Suppressor macrophage treated with lipopolysaccharide for 1 hour (primary cell): ENCODE measurements at regions not wholly inside any gene's neighbourhood (a gene's known extent, or its start where the extent isn't known, plus 50 kb on each side); places are given as distances from the start of the nearest gene placed in this dataset.

Experiments used
- DNase-seq, 3 donors: peaks; one replicate each; pipeline ENCODE4 v3.0.0-alpha.2; 2020 to 2022

DNA sequence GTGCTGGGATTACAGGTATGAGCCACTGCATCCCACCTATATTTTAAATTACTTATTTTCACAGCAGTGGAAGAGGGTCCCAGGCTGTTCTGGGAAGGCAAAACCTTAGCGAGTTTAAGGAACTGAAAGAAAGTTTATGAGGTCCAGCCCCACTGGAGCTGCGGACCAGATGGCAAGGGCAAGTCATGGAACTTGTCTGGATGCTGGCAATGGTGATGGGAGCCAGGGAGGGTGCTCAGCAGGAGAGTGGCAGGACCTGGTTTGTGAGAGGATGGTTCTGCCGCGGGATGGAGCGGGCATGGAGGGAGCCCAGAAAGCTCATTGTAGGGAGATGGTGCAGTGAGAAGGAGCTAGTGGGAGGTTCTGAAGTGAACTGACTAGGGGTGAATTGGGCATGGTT, 50.6 kb upstream of the SLC45A1 start:
- DNase-seq: no peak

DNA sequence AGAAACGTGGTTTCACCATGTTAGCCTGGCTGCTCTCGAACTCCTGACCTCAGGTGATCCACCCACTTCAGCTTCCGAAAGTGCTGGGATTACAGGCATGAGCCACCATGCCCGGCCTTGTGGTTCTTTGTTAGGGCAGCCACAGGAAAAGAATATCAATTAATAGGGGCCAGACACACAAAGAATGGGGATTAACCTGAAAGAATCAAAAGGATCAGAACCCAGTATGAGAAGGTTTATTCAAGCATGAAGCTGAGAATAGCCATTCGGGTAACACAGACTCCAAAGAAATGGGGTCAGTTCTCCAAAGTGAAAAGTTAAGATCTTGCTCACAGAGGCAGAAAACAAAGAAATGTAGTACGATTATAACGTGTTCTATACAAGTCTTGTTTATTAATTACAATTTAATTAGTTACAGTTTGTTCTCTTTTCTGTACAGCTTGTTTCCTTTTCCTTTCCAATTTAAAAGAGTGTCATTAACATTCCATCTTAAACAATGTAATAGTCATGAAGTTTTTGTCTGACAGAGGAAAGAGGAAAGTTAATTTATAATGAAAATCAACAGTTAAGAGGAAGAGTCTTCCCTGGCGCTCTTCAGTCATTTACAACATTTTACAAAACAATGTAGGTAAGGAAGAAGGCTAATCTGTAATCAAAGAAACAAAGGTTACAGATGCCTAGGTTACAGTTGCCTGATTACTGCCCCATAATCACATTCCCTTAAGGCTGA, 51.3 kb upstream of the SLC45A1 start:
- no peak for DNase-seq

DNA sequence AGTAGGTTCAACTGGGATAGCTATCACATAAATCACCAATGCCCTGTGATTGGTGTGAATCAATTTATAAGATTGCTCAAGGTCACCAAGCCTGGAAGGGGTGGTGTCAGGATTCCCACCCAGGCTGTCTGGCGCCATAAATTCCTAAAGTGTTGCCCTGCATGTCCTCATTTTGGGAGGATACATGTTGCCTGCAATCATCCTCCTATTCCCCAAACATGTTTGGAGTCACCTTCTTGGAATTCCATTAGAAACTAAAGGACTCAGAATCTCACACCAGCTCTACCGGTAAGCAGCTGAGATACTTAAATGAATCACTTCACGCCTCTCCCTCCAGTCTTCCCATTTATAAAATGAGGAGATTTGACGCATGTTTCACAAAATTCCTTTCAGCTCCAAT, 54.1 kb upstream of the SLC45A1 start:
- no peak for DNase-seq

DNA sequence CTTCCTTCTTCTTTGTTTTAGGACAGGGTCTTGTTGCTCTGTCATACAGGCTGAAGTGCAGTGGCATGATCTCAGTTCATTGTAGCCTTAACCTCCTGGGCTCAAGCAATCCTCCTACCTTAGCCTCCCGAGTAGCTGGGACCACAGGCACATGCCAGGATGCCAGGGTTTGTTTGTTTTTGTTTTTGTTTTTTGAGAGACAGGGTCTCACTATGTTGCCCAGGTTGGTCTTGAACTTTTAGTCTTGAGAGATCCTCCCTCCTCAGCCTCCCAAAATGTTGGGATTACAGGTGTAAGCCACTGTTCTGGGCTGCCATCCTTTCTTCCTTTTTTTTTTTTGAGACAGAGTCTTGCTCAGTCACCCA, 56.5 kb upstream of the SLC45A1 start:
- DNase-seq: no peak

DNA sequence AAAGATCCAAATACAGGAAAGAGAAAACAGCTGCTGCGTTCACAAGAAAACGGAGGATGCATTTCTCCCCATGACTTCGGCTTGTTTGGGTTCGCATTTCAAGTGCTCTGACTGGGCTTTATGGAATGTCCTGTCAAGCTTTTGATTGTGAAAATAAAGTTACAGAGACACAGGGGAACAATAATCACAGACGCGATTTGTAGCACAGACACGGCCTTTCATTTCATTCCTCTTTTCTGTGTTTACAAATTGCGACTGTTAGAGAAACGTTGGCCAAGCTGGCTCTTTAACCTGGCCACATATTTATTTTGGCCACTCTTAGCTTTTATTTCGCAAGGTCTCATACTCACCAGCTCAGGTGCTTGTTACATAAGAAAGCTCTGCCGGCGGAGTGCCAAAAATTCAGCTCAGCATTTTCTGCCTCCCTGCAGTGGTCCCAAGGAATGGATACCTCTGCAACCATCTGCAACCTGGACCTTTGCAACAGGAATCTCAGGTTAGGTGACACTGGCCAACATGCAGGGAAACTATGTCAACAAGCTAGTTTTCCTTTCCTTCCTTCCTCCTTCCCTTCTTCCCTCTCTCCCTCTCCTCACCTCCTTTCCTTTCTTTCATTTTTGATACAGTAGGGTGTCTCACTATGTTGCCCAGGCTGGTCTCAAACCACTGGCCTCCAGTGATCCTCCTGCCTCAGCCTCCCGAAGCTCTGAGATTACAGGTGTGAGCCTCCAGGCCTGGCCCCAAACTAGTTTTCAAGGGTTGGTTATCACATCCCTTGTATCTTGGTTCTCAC, 58.2 kb upstream of the SLC45A1 start:
- no peak for DNase-seq

DNA sequence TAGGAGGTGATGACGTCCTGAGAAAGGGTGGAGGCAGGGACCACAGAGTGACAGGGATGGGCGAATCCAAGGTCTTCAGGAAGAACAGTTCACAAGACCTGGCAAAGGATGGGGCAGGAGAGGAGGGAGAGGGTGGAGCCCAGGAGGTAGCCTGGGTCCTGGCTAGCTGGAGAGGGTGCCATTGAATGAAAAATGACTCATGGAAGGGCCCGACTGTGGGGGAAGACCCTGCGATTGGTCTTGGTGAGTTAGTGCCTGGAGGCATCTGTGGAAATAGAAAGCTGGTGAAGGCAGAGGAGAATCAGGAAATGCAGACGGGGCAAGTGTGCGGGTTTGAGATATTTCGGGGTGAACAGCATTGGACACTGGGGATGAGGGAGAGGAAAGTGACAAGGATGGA, 60.3 kb upstream of the SLC45A1 start:
- DNase-seq: no peak

DNA sequence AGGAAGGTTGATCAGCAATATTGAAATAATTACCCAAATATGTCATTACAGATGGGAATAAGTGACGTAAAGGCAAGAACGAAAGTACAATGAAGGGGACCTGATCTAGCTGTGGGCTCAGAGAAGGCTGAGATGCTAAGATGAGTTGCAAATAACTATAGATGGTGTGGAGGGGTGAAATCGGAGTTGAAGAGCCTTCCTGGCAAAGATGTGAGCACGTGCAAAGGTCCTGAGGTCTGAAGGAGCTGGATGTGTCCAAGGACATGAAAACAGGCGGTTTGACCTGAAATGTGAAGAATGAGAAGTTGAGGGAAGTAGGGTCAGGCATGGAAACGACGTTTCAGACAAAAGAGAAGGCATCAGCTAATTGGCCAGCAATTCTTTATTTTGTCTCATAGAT, 61.6 kb upstream of the SLC45A1 start:
- DNase-seq: no peak

DNA sequence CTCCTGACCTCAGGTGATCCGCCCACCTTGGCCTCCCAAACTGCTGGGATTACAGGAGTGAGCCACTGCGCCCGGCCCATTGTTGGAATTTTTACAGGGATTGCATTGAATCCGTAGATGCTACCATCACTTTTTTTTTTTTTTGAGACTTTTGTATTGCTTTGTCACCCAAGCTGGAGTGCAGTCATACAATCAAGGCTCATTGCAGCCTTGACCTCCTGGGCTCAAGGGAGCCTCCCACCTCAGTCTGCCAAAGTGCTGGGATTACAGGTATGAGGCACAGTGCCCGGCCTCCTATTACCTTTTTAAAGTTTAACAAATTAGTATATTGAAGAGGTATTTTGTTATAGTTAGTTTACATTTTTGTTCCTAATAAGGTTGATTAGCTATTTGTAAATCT, 62.2 kb upstream of the SLC45A1 start:
- no peak for DNase-seq

DNA sequence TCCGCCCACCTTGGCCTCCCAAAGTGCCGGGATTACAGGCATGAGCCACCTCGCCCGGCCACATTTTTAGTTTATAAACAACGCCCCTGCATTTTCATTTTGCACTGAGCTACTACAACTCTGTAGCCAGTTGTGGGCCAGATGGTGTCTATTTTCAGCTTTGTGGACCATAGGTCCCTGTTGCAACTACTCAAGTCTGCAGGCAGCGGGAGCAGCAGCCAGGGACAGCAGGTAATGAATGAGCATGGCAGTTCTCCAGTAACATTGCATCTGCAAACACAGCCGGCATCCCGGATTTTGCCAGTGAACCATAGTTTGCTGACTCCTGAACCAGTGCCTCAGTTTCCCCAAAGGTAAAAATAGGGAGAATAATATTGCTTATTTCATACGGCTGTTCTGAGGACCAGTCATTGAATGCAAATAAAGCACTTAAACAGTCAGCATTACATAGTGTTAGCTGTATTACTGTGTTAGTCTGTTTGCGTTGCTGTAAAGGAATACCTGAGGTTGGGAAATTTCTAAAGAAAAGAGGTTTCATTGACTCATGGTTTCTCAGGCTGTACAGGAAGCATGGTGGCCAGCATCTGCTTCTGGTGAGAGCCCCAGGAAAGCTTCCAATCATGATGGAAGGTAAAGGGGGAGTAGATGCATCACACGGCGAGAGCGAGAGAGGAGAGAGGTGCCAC, 65.5 kb upstream of the SLC45A1 start:
- DNase-seq: no peak

DNA sequence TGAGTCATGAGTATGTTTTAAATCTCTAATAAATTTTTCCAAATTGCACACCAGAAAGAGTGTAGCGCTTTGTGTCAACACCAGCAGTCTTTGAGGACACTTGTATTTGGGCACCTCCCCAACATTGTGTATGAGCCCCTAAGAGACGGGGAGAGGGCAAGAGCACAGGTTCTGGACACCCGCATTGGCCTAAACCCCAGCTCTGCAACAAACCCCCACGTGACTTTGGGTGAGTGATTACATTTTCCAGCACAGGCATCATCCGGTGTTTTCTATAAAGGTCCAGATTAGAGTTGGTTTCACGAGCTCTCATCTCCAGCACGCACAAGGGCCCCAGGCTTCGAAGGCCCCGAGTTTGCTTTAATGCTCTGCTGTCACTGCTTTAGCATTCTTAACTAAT, 66.3 kb upstream of the SLC45A1 start:
- DNase-seq: no peak

DNA sequence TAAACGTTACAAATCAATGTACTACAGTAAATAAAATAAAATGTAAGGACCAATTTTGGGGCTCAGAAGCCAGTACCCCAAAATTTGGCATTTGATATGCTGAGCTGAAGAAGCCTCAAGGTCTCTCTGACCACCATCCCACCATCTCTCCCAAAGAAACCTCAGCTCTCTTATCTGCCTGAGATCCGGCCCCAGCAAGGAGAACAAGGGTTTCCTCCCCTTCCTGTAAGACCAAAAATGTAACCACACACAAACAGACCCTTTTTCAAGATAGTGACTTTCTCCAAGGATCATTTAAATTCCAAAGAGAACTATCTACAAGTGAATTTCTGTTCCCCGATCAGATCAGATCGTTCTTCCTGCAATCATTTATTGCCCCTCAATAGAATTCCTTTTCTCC, 68.1 kb upstream of the SLC45A1 start:
- DNase-seq: no peak

DNA sequence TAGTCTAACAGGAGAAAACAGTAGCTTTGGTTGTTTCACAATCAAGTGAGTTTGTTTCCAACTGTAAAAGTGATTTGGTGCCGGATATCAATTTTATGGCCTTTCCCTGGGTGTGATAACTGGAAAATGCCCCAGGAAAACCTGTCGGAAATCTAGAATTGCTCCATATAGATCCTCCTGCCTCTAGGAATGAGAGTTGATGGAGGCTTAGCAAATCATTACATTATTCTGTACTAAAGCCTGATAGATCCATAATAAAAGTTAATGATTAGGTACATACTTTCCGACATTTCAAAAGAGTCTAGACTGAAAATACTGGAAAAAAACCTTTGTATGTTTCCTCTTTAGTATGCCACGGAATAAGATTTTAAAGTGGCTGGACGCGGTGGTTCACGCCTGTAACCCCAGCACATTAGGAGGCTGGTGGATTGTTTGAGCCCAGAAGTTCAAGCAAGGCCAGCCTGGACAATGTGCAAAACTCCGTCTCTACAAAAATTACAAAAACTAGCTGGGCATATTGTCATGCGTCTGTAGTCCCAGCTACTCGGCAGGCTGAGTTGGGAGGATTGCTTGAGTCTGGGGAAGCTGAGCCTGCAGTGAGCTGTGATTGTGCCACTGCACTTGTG, 70.0 kb upstream of the SLC45A1 start:
- DNase-seq: no peak

DNA sequence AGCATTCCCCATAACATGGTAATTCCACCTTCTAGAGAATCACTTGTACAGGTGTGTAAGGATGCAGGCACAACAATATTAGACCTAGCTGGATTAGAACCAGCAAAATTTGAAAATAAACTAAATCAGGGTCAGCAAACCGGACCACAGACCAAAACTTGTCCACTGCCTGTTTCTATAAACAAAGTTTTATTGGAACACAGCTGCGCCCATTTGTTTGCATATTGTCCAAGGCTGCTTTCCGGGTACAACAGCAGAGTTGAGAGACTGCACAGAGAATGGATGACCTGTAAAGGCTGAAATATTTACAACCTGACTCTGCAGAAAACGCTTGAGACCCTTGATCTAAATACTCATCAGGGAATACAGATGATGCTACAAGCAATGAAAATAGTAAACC, 73.6 kb upstream of the SLC45A1 start:
- no peak for DNase-seq

DNA sequence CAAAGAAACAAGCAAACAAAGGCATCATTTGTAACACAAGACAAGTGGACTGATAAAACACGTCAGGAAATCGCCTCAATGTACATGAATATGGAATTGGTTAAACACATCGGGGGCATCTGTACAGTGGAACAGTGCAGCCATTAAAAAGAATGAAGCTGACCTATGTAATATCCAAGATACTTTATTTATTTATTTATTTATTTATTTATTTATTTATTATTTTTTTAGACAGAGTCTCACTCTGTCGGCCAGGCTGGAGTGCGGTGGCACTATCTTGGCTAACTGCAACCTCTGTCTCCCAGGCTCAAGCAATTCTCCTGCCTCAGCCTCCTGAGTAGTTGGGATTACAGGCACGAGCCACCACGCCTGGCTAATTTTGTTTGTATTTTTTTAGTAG, 75.4 kb upstream of the SLC45A1 start:
- no peak for DNase-seq

DNA sequence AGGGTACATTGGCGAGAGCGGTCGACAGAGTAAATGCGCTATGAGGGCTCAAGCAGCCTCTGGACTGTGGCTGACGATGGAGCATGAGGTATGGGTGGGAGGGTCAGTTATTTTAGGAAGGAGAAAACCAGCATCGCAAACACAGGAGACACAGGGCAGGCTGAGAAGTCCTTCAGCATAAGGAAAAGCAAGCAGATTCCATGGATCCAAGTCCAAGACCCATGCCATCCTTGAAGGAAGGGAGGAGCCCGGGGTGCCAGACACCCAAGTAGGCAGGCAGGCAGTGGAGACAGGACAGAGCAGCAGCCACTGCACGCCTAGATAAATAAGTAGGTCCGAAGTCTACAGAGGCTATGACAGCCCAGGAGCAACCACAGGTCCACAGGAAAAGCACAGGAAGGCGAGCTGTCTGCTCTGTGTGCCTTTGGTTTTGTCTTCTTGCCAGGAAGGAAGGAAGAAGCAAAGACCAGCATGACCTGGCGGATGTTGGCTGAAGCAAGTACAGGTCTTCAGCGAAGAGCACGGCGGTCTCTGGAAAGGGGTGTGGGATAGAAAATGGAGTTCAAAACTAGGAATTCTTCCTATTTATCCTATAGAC, 76.4 kb upstream of the SLC45A1 start:
- DNase-seq: no peak

DNA sequence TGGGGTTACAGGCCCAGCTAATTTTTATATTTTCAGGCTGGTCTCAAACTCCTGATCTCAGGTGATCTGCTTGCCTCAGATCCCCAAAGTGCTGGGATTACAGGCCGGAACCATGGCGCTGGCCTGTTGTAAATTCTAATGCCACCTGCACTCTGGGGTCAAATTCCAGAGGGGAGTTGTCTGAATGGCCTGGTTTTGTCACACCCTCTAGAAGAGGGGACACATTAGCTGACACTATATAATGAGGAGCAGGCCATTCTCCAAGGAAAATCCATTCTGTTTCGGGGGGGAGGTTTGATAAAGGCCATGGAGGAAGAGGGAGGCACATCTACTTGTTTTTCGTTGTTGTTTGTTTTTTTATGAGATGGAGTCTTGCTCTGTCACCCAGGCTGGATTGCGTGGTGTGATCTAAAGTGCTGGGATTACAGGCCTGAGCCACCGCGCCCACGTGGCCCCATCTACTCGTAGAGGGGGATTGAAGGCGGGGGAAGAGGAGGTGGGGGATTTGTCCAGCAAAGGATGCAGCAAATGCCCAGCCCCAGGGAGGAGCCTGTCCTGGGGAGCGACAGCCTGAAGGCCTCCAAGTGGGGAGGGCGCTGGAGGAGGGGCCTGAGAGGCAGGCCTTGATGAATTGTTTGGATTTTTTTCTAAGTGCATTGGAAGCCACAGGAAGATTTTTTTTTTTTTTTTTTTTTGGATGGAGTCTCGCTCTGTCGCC, 78.4 kb upstream of the SLC45A1 start:
- no peak for DNase-seq

DNA sequence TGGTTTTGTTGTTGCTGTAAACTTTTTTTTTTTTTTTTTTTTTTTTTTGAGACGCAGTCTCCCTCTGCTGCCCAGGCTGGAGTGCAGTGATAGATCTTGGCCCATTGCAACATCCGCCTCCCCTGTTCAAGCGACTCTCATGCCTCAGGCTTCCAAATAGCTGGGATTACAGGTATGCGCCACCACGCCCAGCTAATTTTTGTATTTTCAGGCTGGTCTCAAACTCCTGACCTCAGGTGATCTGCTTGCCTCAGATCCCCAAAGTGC, 78.9 kb upstream of the SLC45A1 start:
- DNase-seq: peak in 2 of 3 donors; percentile 25 to 29

DNA sequence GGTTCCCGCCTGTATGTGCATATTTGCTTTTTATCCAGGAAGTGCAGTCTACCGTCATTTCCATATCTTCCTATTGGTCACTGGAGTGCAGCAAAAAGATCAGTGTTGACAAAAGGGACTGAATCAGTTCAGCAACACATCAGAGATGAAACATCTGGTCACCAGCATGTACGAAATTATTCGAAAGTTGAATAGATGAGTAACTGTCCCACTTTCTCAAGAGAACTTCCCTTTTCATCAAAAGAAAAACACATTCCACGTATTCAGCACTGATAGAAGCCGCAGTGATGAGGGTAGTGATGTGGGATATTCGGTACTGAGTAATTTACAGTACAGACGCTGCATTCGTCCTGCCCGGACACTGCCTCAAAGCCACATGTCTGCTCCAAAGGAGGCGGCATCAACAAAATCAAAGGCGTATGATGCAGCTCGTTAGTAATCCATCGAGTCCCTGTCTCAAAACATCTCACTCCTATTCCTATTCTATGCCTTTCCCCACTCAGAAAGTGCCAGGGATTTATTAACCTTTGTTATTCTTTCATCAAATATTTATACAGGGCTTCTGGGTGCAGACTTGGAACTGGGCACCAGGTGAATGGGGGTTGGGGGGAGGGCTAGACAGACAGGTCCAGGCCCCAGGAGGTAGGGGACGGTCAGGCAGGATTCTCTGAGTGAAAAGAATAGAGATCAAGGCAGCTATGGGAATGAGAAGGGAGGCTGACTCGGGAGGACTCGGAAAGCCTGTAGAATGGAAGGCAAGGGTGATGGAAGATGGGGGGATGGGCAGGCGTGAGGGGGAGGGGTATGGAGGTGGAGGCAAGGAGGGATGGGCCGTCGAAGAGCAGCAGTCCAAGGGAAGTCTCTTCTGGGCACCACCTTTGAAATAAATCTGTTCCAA, 79.5 kb upstream of the SLC45A1 start:
- DNase-seq: peak; percentile 33 to 70 (median 69)

DNA sequence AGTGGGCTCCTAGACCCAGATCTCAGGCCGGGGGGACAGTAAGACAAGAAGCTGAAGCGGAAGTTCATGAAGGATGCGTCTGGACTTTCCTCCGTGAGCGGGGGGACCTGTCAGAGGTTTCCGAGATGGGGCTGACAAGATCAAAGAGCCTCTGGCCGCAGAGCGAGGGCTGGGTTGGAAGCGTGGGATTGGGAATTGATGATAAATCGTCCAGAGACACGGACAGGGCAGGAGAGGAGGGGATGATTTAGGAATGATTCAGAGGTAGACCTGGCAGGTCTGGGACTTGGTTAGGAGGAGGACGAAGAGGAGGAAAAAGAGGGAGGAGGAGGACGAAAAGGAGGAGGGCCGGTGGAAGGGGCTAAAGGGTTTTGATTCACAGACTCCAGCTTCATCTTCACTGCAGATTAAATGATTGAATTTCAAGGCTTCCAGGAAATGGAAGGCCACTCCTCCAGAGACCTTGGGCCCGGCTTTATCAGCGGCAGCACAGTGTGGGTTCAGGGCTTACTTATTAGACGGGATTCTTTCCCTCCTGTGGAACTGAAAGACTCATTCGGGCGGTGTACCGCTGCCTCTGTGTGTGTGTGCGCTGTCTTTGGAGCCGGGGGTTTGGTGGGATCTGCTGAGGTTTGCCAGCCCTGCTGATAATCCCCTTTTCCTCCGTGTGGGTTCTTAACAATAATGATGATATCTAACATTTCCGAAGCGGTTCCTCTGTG, 85.7 kb upstream of the SLC45A1 start:
- no peak for DNase-seq

DNA sequence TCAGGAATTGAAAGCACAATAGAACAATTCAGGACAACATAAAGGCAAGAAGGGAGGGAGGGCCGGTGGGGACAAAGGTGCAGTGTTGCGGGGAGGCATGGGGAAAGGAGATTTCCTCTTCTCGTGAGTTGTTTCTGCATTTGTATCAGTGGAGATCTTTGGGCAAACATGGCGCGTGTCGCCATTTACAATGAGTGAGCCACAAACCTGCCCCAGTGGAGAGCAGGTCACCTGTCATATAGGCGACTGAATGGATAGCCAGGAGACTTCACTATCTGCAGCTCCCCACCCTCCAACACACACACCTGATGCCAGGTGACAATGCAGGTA, 87.7 kb upstream of the SLC45A1 start:
- DNase-seq: no peak

DNA sequence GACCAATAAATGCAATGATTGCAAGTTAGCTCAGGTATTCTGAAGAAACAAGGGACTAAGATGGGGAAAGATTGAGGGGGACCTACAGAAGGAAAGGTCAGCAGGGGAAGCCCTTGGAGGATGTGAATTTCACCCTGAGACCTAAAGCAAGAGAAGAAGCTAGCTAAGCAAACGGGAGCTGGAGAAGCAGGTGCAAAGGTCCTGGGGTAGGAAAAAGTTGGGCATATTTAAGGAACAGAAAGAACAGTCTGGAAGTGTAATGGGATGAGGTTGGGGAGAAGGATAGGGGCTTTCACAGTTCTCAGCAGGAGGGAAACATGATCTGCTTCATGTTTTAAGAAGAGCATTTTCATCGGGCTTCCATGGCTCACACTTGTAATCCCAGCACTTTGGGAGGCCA, 89.7 kb upstream of the SLC45A1 start:
- DNase-seq: no peak
